CD4-positive, alpha-beta T cell treated with Interleukin-4 for 4 hours (primary cell): ENCODE measurements at regions not wholly inside any gene's neighbourhood (a gene's known extent, or its start where the extent isn't known, plus 50 kb on each side); places are given as distances from the start of the nearest gene placed in this dataset.

Experiments
- DNase-seq: peaks from one replicate; pipeline ENCODE4 v3.0.0-alpha.2; 2020

DNA sequence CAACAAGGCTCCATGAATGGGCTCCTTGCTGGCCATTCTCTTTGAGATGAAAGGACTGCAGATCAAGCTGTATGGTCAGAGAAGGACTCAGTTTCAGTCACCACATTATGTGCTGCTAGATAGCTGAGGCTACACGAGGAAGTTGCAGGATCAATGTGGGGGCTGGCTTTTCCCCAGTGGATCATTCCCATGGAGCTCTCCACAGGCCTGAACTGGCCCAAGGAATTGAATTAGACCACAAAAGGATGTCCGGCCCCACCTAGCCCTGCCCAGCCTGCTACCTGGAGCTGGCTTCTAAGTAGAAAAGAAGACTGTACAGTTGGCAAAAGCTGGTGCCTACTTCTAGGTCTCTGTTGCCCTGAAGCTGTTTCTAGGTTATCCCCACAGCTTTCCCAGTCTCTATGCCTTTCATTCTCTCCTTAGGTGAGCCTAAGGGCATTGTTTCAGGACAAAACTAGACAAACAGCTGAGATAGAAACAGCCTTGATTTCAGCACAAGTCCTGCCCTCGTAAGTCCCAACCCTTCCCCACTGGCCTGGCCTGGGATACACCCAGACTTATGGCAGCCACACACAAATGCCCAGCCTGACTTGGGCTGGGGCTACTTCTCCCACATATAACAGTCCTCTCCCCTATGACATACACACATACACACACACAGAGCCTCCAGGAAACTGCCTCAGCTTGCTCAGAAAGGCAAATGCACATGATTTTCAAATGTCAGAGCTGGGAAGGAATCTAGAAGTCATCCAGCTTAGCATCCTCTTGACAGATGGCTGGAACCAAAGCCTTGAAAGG is 129.1 kb upstream of the NCAM1 start:
- no peak for DNase-seq

- no peak for DNase-seq
Observed at GRCh38 chr11:112834277-112834755, 126.9 kb upstream of the NCAM1 start.

- no peak for DNase-seq
Observed at GRCh38 chr11:112835591-112836255, 125.5 kb upstream of the NCAM1 start.

- DNase-seq = no peak
Observed at GRCh38 chr11:112836256-112836602, 125.0 kb upstream of the NCAM1 start.

- DNase-seq = no peak
Observed at GRCh38 chr11:112837162-112837826, 123.9 kb upstream of the NCAM1 start.

- no peak for DNase-seq
Observed at GRCh38 chr11:112839051-112839450, 122.2 kb upstream of the NCAM1 start.

DNA sequence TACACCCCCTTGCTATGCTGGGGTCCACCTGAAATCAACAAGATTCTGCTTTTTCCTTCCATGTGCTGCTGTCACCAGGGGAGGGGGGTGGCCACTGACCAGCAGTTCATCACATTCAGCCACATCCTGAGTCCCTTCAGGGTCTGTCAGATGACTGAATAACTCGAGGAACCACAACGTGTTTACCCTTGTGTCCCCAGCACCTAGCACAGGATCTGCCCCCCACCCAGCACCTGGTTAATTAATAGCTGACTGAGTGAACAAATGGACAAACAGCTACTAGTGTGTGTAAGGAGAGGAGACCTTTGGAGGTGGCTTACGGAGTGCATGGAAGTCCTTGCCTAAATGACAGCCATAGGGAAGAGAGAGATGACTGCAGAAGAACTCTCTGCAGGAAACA is 119.5 kb upstream of the NCAM1 start:
- DNase-seq = no peak

DNA sequence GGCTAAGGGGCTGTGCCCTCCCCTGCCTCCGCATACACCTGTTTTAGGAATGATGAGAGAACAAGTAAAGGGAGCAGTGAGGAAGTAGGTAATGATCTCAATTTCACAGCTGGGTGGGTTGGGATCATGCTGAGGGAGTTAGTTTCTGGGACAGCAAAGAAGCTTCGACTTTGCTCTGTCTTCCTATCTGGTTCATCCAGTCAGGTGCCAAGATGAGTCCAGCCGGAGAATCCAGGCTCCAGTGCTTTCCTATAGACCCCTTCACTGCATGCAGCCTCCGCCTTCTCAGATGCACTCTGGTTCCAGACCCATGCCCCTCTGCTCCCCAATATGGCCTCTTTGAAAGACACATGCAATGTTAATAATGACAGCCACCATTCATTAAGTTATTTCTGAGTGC is 119.1 kb upstream of the NCAM1 start:
- no peak for DNase-seq

DNA sequence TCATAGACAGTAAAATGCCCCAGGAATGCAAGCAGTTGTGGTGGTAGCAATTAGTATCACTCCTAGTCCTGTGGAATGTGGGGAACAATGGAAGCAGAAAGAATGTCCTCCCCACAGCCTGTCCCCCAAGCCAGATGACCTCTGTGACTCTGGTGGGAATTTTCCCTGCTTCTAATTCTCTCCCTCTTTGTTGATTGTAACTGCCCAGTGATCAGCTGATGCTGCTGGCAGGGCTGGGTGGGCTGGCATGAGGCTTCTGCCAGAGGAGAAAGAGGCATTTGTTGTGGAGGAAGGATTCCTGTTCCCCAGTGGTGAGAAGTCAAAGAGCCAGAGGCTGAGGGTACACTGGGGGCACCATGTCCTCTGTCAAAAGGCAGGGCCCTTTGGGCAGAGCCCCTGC is 116.7 kb upstream of the NCAM1 start:
- no peak for DNase-seq

GRCh38 chr11:112847568-112847967 is 113.7 kb upstream of the NCAM1 start:
- no peak for DNase-seq

DNA sequence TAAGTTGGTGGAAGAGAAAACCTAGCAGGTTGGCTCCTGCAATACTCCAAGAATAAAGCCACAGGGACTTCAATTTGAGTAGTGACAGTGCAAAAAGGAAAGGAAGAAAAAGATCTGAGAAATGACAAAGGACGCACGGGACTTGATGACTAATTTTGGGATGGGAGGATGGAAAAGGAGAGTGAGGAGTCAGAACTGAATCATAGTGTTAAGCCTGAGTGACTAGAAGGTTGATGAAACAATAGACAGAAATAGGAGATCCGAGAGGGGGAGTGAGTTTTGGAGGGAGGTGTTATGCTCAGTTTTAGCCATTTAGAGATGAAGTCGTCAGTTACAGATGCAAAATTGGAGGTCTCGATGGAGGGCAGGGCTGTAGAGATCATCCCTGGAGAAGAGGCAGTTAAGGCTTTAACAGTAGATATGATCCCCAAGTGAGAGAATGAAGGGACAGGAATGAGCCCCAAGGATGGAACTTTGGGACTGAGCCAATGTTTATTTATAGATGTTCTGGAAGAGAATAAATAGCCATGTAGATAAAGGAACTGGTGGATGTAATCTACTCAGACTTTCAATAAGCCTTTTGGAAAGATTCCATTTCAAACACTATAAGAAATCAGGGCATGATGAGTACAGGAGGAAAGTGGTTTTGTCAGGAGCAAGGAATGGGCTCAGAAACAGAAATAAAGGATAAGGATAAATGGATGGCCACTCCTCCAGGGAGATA is 108.9 kb upstream of the NCAM1 start:
- DNase-seq = no peak

GRCh38 chr11:112856133-112856532 is 105.1 kb upstream of the NCAM1 start:
- DNase-seq = no peak

GRCh38 chr11:112856591-112856990 is 104.6 kb upstream of the NCAM1 start:
- DNase-seq = no peak

GRCh38 chr11:112858289-112859023 is 102.8 kb upstream of the NCAM1 start:
- no peak for DNase-seq

DNA sequence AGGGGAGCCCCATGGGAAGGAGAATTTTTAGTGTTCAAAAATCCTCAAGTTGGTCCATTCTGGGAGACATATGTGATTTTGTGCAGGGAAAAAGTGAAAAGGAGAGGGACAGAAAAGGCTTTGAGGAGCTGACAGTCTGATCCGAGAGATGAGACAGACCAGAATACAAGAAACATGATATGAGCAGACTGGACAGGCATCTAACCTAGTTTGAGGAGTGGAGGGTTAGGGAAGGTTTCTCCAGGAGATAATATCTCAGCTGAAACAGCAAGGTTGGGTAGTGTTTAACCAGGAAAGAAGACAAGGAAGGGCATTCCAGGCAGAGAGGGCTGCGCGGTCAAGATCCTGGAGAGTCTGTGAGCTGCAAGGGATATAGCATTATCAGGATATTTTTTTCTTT is 101.4 kb upstream of the NCAM1 start:
- no peak for DNase-seq

DNA sequence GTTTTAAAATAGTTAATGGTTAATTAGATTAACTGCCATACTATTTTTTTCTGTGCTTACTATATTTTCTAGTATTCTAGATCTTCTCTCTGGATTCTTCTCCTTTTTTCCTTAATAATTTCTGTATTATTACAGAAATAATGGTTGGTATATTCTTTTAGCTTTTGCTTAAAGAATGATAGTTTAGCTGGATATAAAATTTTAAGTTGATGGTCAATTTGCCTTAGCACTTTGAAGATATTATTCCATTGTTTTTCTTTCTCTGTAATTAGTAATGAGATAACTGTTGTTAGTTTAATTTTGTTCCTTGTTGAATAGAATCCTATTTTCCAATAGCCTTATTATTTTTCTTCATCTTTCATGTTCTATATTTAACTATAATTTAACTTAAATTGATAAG is 99.9 kb upstream of the NCAM1 start:
- no peak for DNase-seq

DNA sequence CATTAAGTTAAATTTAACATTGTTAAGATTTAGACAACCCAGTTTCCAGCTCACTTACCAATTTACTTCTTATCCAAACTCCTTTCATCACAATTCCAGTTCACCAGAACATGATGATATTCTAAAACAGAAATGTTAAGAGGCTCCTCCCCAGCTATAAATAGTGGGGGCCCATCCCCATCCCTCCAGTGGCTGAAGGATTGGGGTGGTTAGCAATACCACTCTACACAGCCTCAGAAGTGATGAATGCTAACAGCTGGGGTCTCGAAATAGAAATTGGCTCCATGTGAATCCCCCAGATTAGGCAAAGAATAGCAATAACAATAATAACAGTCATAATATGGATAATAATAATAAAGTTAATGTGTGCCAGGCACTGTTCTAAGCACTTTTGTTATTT is 97.9 kb upstream of the NCAM1 start:
- no peak for DNase-seq

DNA sequence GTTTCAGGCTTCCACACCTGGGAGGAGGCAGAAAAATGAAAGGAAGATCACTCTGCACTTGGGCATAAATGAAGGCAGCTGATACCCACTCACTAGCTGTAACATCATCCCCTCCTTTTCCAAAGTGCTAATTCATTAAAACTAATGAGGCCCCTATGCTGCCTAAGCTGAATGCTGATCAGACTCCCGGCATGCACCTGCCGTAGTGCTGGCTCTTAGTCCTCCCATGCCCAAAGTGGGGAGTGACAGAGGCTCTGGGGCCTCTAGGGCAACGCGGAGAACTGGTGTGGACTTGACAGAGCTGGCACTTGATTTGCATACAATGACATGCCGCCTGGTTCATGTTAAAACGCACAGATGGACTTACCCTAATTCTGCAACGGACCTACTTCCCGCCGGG is 96.5 kb upstream of the NCAM1 start:
- DNase-seq = no peak

GRCh38 chr11:112871909-112872500 is 89.2 kb upstream of the NCAM1 start:
- DNase-seq = no peak

GRCh38 chr11:112874980-112875379 is 86.2 kb upstream of the NCAM1 start:
- no peak for DNase-seq

- DNase-seq = no peak
Observed at GRCh38 chr11:112877581-112877980, 83.6 kb upstream of the NCAM1 start.

DNA sequence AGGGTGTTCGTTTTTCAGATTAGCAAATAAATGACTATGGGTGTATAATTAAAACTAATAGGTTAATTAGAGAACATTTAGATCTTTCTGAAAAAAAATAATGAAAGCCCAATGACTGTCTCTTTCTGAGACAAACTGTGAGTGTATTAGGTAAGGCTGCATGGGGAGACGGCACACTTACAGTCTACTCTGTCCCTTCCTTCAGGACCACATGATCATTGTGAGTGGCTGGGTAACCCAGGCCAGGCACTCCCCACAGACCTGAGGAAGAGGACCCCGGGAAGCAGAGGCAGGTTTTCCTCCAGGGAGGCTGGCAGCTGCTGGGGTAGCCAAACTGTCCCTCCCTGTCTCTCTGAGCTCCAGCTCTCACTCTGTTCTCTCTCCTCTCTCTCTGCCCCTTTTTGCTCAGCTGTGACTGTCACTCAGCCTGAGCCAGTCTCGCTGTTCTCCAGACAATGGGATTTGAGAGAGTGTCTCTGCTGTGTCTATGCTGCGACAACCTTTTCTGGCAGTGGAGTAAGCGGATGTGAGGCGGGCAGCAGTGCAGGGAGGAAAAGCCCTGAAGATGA is 83.1 kb upstream of the NCAM1 start:
- no peak for DNase-seq
